PFSK-1 (cell line): ENCODE measurements at regions not wholly inside any gene's neighbourhood (a gene's known extent, or its start where the extent isn't known, plus 50 kb on each side); places are given as distances from the start of the nearest gene placed in this dataset.

ENCODE experiments used
- FOXP2 ChIP-seq: optimal IDR thresholded peaks from 2 replicates; pipeline ENCODE3; 2011; ENCODE audit warnings: borderline replicate concordance, control low read depth, inconsistent platforms; ENCODE audit not compliant: insufficient read depth; ENCODE audit errors: extremely low read length, extremely low read depth
- POLR2AphosphoS5 ChIP-seq: IDR thresholded peaks from 2 replicates; pipeline ENCODE4 v1.6.1; 2012; ENCODE audit warnings: low read depth, mild to moderate bottlenecking, control low read depth, low read length, moderate library complexity
- SIN3A ChIP-seq: IDR thresholded peaks from 2 replicates; pipeline ENCODE4 v1.6.1; 2012; ENCODE audit warnings: mild to moderate bottlenecking, low read length, moderate library complexity, borderline replicate concordance; ENCODE audit not compliant: insufficient read depth
- TAF1 ChIP-seq: IDR thresholded peaks from 2 replicates; pipeline ENCODE4 v1.6.1; 2012; ENCODE audit warnings: low read length, control low read depth, borderline replicate concordance; ENCODE audit not compliant: insufficient read depth
- TF ChIP-seq, protein P1 (sequence below), 2 experiments: IDR thresholded peaks; 2 replicates each; pipeline versions ENCODE4 v1.6.1 to v1.8.0; 2011 to 2012; ENCODE audit warnings: low read depth in 2 of 2, low read length in 2 of 2, control low read depth in 1 of 2, inconsistent platforms in 1 of 2, mild to moderate bottlenecking in 1 of 2, moderate library complexity in 1 of 2; ENCODE audit not compliant: insufficient read depth in 1 of 2

DNA sequence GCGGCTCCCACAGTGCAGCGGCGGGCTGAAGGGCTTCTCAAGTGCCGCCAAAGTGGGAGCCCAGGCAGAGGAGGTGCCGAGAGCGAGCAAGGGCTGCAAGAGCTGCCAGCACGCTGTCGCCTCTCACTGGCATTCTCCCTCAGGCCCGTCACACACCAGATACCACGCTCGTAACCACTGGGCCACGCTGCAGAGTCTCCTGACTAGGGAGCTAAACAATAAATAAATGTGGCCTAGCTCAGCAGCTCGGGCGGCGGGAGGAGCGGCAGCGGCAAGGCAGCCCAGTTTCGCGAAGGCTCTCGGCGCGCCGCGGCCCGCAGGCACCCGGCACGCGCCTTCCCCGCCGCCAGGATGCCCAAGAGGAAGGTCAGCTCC is 55.9 kb upstream of the FAM174B start:
- TF ChIP-seq TAF1, result no peak
- TF ChIP-seq FOXP2, result no peak
- no peak for TF ChIP-seq POLR2AphosphoS5
- no peak for TF ChIP-seq SIN3A
- TF ChIP-seq, protein P1, sequence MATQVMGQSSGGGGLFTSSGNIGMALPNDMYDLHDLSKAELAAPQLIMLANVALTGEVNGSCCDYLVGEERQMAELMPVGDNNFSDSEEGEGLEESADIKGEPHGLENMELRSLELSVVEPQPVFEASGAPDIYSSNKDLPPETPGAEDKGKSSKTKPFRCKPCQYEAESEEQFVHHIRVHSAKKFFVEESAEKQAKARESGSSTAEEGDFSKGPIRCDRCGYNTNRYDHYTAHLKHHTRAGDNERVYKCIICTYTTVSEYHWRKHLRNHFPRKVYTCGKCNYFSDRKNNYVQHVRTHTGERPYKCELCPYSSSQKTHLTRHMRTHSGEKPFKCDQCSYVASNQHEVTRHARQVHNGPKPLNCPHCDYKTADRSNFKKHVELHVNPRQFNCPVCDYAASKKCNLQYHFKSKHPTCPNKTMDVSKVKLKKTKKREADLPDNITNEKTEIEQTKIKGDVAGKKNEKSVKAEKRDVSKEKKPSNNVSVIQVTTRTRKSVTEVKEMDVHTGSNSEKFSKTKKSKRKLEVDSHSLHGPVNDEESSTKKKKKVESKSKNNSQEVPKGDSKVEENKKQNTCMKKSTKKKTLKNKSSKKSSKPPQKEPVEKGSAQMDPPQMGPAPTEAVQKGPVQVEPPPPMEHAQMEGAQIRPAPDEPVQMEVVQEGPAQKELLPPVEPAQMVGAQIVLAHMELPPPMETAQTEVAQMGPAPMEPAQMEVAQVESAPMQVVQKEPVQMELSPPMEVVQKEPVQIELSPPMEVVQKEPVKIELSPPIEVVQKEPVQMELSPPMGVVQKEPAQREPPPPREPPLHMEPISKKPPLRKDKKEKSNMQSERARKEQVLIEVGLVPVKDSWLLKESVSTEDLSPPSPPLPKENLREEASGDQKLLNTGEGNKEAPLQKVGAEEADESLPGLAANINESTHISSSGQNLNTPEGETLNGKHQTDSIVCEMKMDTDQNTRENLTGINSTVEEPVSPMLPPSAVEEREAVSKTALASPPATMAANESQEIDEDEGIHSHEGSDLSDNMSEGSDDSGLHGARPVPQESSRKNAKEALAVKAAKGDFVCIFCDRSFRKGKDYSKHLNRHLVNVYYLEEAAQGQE (IDR thresholded peaks at IDR 0.05; ENCODE audit: insufficient read depth in 1 of 2, low read depth in 2 of 2, low read length in 2 of 2), result no peak

DNA sequence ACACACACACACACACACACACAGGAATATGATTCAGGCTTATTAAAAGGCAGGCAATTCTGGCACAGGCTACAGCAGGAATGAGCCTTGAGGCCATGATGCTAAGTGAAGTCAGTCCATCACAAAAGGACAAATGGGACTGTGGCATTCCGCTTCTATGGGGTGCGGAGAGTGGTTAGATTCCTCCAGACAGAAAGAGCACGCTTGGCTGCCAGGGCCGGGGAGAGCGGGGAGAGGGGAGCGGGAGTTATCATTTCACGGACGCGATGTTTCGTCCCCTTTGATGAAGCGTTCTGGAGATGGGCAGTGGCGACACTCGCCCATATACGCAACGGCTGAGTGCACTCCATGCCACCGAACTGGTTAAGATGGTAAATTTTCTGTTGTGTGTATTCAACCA is 58.5 kb upstream of the FAM174B start:
- TF ChIP-seq TAF1 (no peak), FOXP2 (no peak), POLR2AphosphoS5 (no peak), SIN3A (no peak)
- TF ChIP-seq, protein P1 (IDR thresholded peaks at IDR 0.05; ENCODE audit: insufficient read depth in 1 of 2, low read depth in 2 of 2, low read length in 2 of 2), result no peak

- peak; percentile 41 for TF ChIP-seq FOXP2
- TF ChIP-seq SIN3A, result no peak
- TF ChIP-seq, protein P1 (IDR thresholded peaks at IDR 0.05; ENCODE audit: insufficient read depth in 1 of 2, low read depth in 2 of 2, low read length in 2 of 2), result no peak
- TF ChIP-seq TAF1, result no peak
Observed at GRCh38 chr15:92714477-92715401, 59.2 kb upstream of the FAM174B start.

DNA sequence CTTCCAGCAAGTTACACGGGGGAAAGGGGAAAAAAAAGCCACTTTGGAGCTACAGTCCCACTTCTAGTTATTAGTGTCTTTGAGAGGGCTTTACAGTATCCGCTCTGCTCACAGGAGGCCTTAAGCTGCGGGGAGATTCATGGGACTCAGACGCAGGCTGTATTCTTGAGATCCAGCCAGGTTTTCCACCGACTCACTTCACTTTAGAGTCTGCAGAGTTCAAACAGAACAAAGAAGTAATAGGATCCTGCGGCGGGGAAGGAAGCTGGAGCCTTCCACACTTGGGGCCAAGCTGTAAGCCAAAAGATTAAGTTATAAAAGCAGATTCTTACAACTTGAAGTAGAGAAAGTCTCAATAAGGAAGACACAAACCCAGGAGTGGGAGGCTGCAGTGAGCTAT is 60.2 kb upstream of the FAM174B start:
- TF ChIP-seq POLR2AphosphoS5 (no peak), FOXP2 (no peak), TAF1 (no peak), SIN3A (no peak)
- TF ChIP-seq, protein P1 (IDR thresholded peaks at IDR 0.05; ENCODE audit: insufficient read depth in 1 of 2, low read depth in 2 of 2, low read length in 2 of 2), result no peak

DNA sequence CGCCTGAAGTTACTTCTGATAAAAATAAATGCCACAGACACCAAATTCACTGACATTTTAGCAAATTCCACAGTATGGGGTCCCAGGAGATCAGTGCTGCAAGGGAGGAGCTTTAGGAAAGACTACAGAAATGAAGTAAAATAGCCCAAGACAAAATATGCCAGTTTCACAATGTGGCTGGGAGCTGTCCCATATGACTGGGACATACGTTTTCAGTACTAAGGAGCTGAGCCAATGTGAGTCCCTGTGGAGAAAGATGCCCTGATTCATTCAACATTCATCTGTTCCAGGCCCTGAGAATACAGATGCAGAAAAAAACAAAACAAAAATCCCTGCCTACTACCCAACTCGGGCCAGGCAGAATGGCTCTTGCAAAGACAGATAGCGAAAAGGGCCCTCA is 63.4 kb upstream of the FAM174B start:
- TF ChIP-seq, protein P1 (IDR thresholded peaks at IDR 0.05; ENCODE audit: insufficient read depth in 1 of 2, low read depth in 2 of 2, low read length in 2 of 2), result no peak
- TF ChIP-seq FOXP2, result no peak
- TF ChIP-seq SIN3A, result no peak
- no peak for TF ChIP-seq TAF1
- no peak for TF ChIP-seq POLR2AphosphoS5
